ENCODE measurements at regions not wholly inside any gene's neighbourhood (a gene's known extent, or its start where the extent isn't known, plus 50 kb on each side); places are given as distances from the start of the nearest gene placed in this dataset.
"Not testable (repeated sequence)": the region's sequence is repeated elsewhere in the genome, so short reads cannot be mapped to it uniquely, and the experiment has no call there.

DNA sequence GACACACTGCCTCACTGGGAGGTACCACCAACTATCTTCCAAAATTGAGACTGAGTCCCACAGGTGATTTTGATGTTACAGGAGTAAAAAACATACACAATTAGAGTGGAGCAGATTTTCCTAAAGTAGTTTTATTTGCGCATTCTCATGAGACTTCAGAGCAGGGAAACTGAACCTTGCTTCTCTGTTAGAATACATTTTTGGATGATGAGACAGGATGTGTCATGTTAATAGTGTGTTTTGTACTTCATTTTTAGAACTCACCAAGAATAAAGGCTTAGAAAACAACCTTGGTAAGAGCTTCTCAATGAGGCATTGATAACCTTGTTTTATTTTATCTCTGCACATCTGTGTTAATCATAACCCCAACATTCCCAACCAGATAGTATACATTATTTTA is 310.2 kb upstream of the GALNT5 start:
- no CpG with 5 or more reads among the region's 1 CpG for WGBS (ENCODE audit: insufficient coverage, low lambda C conversion rate)
- Histone ChIP-seq H3K4me1 (ENCODE audit: control insufficient read depth, insufficient read depth, low read length) (no peaks in the 10 kb centered on the region), H3K9me3 (ENCODE audit: control insufficient read depth, low read depth, low read length) (peaks cover 6% of the 10 kb centered on the region), H3K27me3 (ENCODE audit: control insufficient read depth, insufficient read depth, low read length) (no peaks in the 10 kb centered on the region), H3K27ac (ENCODE audit: low read length) (no peak overlapping the region), H3K36me3 (ENCODE audit: control insufficient read depth, insufficient read depth, low read length) (no peaks in the 10 kb centered on the region), H3K4me3 (ENCODE audit: low read length) (no peak overlapping the region)
- no peak for DNase-seq

DNA sequence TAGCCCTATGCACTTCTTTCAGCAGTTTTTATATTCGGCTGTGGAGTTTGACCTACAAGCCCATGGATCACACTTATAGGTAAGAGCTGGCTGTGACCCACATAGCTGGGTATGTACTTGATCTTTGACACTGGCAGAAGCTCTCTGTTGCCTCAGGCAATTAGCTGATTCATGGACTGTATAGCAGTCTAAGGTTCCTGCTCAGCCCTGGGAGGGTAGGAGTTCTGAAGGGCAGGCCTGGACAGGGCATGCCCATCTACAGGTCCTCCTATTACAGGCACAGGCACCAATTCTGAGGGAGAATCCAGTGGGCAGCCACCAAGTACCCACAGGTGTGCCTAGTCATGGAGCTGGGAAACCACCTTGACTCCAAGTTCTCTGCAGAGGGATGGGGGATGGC is 301.8 kb upstream of the GALNT5 start:
- H3K27ac ChIP-seq (ENCODE audit: low read length) = no peak overlapping the region
- WGBS (ENCODE audit: insufficient coverage, low lambda C conversion rate) = no CpG with 5 or more reads among the region's 1 CpG
- DNase-seq = no peak
- no peaks in the 10 kb centered on the region for H3K4me1 ChIP-seq (ENCODE audit: control insufficient read depth, insufficient read depth, low read length)
- H3K27me3 ChIP-seq (ENCODE audit: control insufficient read depth, insufficient read depth, low read length) = no peaks in the 10 kb centered on the region
- H3K4me3 ChIP-seq (ENCODE audit: low read length) = no peak overlapping the region
- H3K36me3 ChIP-seq (ENCODE audit: control insufficient read depth, insufficient read depth, low read length) = no peaks in the 10 kb centered on the region
- peaks cover 26% of the 10 kb centered on the region for H3K9me3 ChIP-seq (ENCODE audit: control insufficient read depth, low read depth, low read length)

DNA sequence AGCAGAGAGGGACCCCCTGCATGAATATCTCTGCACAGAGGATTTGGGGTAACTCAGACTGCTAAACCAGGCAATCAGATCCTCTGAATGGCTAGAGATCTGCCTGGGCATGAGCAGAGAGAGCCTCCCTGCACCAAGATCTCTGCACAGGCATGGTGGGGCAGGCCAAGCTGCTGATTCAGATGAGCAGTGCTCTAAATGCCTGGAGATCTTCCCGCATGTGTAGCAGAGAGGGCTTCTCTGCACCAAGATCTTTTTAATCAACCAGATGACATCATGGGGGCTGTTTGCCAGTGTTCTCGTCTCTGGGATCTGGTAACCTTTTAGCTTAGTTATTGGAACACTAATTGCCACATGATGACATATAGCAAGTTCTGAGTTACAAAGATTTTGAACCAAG is 301.3 kb upstream of the GALNT5 start:
- H3K9me3 ChIP-seq (ENCODE audit: control insufficient read depth, low read depth, low read length) = peaks cover 22% of the 10 kb centered on the region
- H3K27me3 ChIP-seq (ENCODE audit: control insufficient read depth, insufficient read depth, low read length) = no peaks in the 10 kb centered on the region
- no peak overlapping the region for H3K4me3 ChIP-seq (ENCODE audit: low read length)
- H3K36me3 ChIP-seq (ENCODE audit: control insufficient read depth, insufficient read depth, low read length) = no peaks in the 10 kb centered on the region
- no peaks in the 10 kb centered on the region for H3K4me1 ChIP-seq (ENCODE audit: control insufficient read depth, insufficient read depth, low read length)
- no CpG with 5 or more reads among the region's 2 CpGs for WGBS (ENCODE audit: insufficient coverage, low lambda C conversion rate)
- H3K27ac ChIP-seq (ENCODE audit: low read length) = no peak overlapping the region
- no peak for DNase-seq

DNA sequence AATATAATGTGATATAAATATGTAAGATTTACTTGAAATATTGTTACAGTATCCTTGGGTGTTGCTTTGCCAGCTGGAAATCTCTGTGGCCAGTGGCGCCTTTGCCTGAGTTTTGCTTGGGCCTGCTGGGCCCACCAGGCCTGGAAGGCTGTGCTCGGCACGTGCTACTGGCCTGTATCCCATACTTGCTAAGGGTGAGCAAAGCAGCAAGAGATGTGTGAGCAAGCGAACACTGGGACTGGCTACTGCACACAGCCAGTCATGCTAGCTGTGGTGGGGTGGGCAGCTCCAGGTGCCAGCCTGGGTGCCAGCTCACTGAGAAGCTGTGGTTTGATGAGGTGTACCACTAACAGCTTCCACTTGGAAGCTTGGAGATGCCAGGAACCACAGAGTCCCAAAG is 299.1 kb upstream of the GALNT5 start:
- no peak for DNase-seq
- Histone ChIP-seq H3K4me1 (ENCODE audit: control insufficient read depth, insufficient read depth, low read length) (no peaks in the 10 kb centered on the region), H3K9me3 (ENCODE audit: control insufficient read depth, low read depth, low read length) (peaks cover 20% of the 10 kb centered on the region), H3K36me3 (ENCODE audit: control insufficient read depth, insufficient read depth, low read length) (no peaks in the 10 kb centered on the region), H3K27me3 (ENCODE audit: control insufficient read depth, insufficient read depth, low read length) (no peaks in the 10 kb centered on the region), H3K4me3 (ENCODE audit: low read length) (no peak overlapping the region), H3K27ac (ENCODE audit: low read length) (no peak overlapping the region)
- WGBS (ENCODE audit: insufficient coverage, low lambda C conversion rate) = no CpG with 5 or more reads among the region's 4 CpGs

DNA sequence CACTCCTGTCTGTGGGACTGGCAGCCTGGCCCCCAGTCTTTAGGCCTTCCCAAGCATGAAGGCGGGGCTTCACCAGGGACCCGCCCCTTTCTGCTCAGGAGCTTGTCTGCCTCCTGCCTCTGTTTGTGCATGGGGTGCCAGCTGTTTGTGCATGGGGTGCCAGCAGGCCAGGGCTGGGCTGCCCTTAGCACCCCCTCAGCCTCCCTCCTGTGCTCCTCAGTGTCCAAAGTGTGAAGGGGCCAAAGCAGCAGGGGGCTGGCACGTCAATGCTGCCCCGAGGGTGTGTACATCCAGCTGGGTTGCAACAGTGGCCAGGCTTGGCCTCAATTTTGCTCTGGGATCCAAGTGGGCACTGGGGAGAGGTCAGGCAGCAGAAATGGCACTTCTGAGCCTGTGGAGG is 298.0 kb upstream of the GALNT5 start:
- H3K4me1 ChIP-seq (ENCODE audit: control insufficient read depth, insufficient read depth, low read length) = no peaks in the 10 kb centered on the region
- no peak for DNase-seq
- no CpG with 5 or more reads among the region's 4 CpGs for WGBS (ENCODE audit: insufficient coverage, low lambda C conversion rate)
- peaks cover 18% of the 10 kb centered on the region for H3K9me3 ChIP-seq (ENCODE audit: control insufficient read depth, low read depth, low read length)
- no peak overlapping the region for H3K4me3 ChIP-seq (ENCODE audit: low read length)
- no peaks in the 10 kb centered on the region for H3K36me3 ChIP-seq (ENCODE audit: control insufficient read depth, insufficient read depth, low read length)
- H3K27ac ChIP-seq (ENCODE audit: low read length) = no peak overlapping the region
- H3K27me3 ChIP-seq (ENCODE audit: control insufficient read depth, insufficient read depth, low read length) = no peaks in the 10 kb centered on the region

DNA sequence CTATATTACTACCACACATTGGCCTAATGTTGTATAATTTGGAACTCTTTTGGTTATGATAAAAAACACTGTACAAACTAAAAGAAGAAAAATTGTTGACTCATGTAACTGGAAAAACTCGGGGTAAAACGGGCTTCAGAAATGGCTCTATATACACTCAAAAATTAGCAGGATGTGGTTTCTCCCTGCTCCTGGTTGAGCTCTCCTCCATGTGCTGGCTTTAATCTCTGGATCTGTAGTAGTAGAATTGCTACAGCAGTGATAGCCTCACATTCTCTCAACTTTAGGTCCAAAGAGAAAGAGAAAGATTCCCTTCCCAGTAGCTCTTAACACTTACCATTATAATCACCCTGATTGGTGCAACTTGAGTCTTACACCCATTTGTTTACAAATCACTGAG is 274.9 kb upstream of the GALNT5 start:
- H3K4me3 ChIP-seq (ENCODE audit: low read length) = no peak overlapping the region
- H3K27me3 ChIP-seq (ENCODE audit: control insufficient read depth, insufficient read depth, low read length) = no peaks in the 10 kb centered on the region
- H3K27ac ChIP-seq (ENCODE audit: low read length) = no peak overlapping the region
- DNase-seq = no peak
- H3K4me1 ChIP-seq (ENCODE audit: control insufficient read depth, insufficient read depth, low read length) = peaks cover 6% of the 10 kb centered on the region
- no peaks in the 10 kb centered on the region for H3K36me3 ChIP-seq (ENCODE audit: control insufficient read depth, insufficient read depth, low read length)
- no peaks in the 10 kb centered on the region for H3K9me3 ChIP-seq (ENCODE audit: control insufficient read depth, low read depth, low read length)
- WGBS (ENCODE audit: insufficient coverage, low lambda C conversion rate) = 100% methylated on average over 1 of the region's 2 CpGs

DNA sequence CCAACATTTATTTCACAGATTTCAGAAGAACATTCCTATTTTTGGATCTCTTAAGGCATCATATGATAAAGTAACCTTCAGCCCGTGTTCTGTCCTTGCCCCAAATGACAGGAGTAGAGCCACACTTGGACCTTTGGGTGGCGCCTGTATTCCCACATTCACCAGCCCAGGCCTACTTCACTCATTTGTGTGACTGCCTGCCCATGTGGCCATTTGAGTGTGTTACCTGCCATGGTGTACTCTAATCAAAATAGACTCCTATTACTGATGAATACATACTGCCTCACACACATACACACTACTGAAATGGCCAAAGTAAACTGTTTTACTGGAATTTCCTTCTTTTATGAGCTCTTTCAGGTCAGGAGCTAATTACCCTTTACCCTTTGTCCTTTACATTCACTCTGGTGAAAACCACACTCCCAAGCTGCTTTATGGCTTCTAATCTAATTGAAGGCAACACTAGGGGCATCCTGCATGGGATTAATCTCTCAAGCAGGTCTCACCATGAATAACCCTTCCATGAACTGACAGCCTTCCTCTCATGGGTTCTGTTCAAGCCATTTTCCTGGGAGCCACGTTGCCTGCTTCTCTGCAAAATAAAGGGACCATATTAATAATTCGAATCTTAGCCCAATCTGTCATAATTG is 271.0 kb upstream of the GALNT5 start:
- Histone ChIP-seq H3K27me3 (ENCODE audit: control insufficient read depth, insufficient read depth, low read length) (no peaks in the 10 kb centered on the region), H3K36me3 (ENCODE audit: control insufficient read depth, insufficient read depth, low read length) (no peaks in the 10 kb centered on the region), H3K9me3 (ENCODE audit: control insufficient read depth, low read depth, low read length) (no peaks in the 10 kb centered on the region), H3K4me1 (ENCODE audit: control insufficient read depth, insufficient read depth, low read length) (peaks cover 6% of the 10 kb centered on the region), H3K27ac (ENCODE audit: low read length) (no peak overlapping the region), H3K4me3 (ENCODE audit: low read length) (no peak overlapping the region)
- WGBS (ENCODE audit: insufficient coverage, low lambda C conversion rate) = 88% methylated on average over 1 of the region's 4 CpGs
- DNase-seq = peak; percentile 8 to 63

DNA sequence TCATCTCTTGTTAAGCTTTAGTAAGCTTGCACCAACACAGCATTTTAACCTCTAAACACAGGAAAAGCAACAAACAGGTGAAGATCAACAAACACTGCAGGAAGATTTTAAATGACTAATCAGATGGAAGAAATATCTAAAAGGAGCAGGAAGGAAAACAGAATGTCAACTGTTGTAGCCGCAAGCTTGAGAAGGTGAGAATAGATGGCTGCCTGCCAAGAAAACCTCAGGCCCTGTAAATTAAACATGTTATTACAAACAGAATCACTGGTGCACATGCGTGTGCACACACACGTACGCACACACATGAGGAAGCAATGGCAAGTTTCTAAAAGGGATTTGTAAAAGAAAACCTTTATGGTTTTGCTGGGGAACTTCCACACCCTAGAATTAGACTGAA is 257.8 kb upstream of the GALNT5 start:
- no peak for DNase-seq
- H3K4me1 ChIP-seq (ENCODE audit: control insufficient read depth, insufficient read depth, low read length) = no peaks in the 10 kb centered on the region
- no peak overlapping the region for H3K4me3 ChIP-seq (ENCODE audit: low read length)
- 97% methylated on average over 3 of the region's 4 CpGs for WGBS (ENCODE audit: insufficient coverage, low lambda C conversion rate)
- H3K36me3 ChIP-seq (ENCODE audit: control insufficient read depth, insufficient read depth, low read length) = no peaks in the 10 kb centered on the region
- no peaks in the 10 kb centered on the region for H3K9me3 ChIP-seq (ENCODE audit: control insufficient read depth, low read depth, low read length)
- no peak overlapping the region for H3K27ac ChIP-seq (ENCODE audit: low read length)
- no peaks in the 10 kb centered on the region for H3K27me3 ChIP-seq (ENCODE audit: control insufficient read depth, insufficient read depth, low read length)

DNA sequence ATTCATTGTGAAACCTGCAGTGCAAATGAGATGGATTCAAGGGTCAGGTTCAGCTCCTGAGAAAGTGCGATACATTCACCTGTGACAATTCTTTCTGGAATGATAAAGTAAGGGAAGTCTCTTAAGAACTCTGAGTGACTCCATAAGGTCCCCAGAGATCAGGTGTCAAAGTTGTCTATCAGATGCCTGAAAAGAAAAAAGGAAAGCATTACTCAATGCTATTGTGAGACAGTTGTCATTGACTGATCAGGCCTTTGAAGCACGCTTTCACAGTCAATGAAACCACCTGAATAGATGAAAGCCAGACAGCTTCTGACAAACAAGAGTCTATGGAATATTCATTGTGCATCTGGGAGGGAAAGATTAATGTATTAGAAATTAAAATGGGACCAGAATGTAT is 252.7 kb upstream of the GALNT5 start:
- DNase-seq = no peak
- H3K9me3 ChIP-seq (ENCODE audit: control insufficient read depth, low read depth, low read length) = no peaks in the 10 kb centered on the region
- no peaks in the 10 kb centered on the region for H3K36me3 ChIP-seq (ENCODE audit: control insufficient read depth, insufficient read depth, low read length)
- no peak overlapping the region for H3K27ac ChIP-seq (ENCODE audit: low read length)
- 100% methylated on average over 1 of the region's 2 CpGs for WGBS (ENCODE audit: insufficient coverage, low lambda C conversion rate)
- no peaks in the 10 kb centered on the region for H3K27me3 ChIP-seq (ENCODE audit: control insufficient read depth, insufficient read depth, low read length)
- H3K4me3 ChIP-seq (ENCODE audit: low read length) = no peak overlapping the region
- no peaks in the 10 kb centered on the region for H3K4me1 ChIP-seq (ENCODE audit: control insufficient read depth, insufficient read depth, low read length)

DNA sequence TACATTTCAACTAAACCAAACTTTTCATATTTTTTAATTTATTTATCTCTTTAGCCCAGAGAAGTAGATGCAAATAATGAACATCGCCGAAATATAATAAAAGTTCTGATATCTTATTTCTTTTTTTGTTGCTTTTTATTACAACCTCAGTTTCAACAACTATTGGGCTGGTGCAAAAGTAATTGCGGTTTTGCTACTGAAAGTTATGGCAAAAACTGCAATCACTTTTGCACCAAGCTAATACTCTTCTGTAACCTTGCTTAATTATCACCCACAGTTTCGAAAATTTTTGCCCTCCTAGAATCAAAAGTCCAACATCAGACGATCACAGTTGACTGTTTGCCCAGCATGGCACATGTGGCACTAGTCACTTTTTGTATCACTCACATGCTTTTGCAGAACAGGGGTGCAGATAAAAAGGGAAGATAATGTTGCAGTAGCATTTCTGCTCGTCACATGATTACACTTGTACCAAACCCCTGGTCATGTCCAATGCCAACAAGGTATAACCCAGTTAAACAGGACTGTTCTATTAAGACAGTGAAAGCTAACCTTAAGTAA is 242.4 kb upstream of the GALNT5 start:
- Histone ChIP-seq H3K27me3 (ENCODE audit: control insufficient read depth, insufficient read depth, low read length) (no peaks in the 10 kb centered on the region), H3K4me1 (ENCODE audit: control insufficient read depth, insufficient read depth, low read length) (no peaks in the 10 kb centered on the region), H3K4me3 (ENCODE audit: low read length) (no peak overlapping the region), H3K27ac (ENCODE audit: low read length) (no peak overlapping the region), H3K9me3 (ENCODE audit: control insufficient read depth, low read depth, low read length) (peaks cover 2% of the 10 kb centered on the region), H3K36me3 (ENCODE audit: control insufficient read depth, insufficient read depth, low read length) (no peaks in the 10 kb centered on the region)
- WGBS (ENCODE audit: insufficient coverage, low lambda C conversion rate) = 67% methylated on average over 1 of the region's 6 CpGs
- no peak for DNase-seq

DNA sequence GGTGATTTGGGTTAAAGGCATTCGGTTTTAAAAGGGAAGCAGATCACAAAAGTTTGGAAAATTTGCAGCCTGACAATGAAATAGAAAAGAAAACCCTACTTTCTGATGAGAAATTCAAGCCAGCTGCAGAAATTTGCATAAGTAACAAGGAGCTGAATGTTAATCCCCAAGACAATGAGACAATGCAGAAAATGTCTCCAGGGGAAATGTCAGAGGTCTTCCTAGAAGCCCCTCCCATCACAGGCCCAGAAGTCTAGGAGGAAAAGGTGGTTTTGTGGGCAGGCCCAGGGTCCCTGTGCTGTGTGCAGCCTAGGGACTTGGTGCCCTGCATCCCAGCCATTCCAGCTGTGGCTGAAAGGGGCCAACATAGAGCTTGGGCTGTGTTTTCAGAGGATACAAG is 234.2 kb upstream of the GALNT5 start:
- DNase-seq; H3K27me3 ChIP-seq (ENCODE audit: control insufficient read depth, insufficient read depth, low read length); H3K9me3 ChIP-seq (ENCODE audit: control insufficient read depth, low read depth, low read length); H3K4me3 ChIP-seq (ENCODE audit: low read length); H3K36me3 ChIP-seq (ENCODE audit: control insufficient read depth, insufficient read depth, low read length); H3K4me1 ChIP-seq (ENCODE audit: control insufficient read depth, insufficient read depth, low read length); H3K27ac ChIP-seq (ENCODE audit: low read length): not testable (repeated sequence)
- 80% methylated on average over 1 of the region's 1 CpG for WGBS (ENCODE audit: insufficient coverage, low lambda C conversion rate)

All from large intestine (tissue), 3 donors.